GM12878 (cell line): ENCODE measurements at regions not wholly inside any gene's neighbourhood (a gene's known extent, or its start where the extent isn't known, plus 50 kb on each side); places are given as distances from the start of the nearest gene placed in this dataset.

Experiments
- ESRRA ChIP-seq: IDR thresholded peaks from 2 replicates; pipeline ENCODE4 v1.6.1; 2012; ENCODE audit warnings: mild to moderate bottlenecking, low read length, improper control_type of control experiment
- NR2C1 ChIP-seq: fragments of 450-650 bp; IDR thresholded peaks from 2 replicates; pipeline ENCODE4 v1.6.1; 2017; ENCODE audit warnings: antibody characterized with exemption, mild to moderate bottlenecking, moderate library complexity
- POLR2A ChIP-seq: IDR thresholded peaks from 2 replicates; pipeline ENCODE4 v1.6.1; 2011; ENCODE audit warnings: low read depth, mild to moderate bottlenecking, low read length
- POLR2AphosphoS5 ChIP-seq: IDR thresholded peaks from 2 replicates; pipeline ENCODE4 v1.6.1; 2011; ENCODE audit warnings: mild to moderate bottlenecking, low read length, inconsistent platforms
- RB1 ChIP-seq: fragments of 450-650 bp; formaldehyde crosslinking; IDR thresholded peaks from 2 replicates; pipeline ENCODE4 v1.6.1; 2017; ENCODE audit warnings: mild to moderate bottlenecking, borderline replicate concordance
- SRF ChIP-seq, 2 experiments: IDR thresholded peaks; 2 replicates each; pipeline ENCODE4 v1.6.1; 2011; ENCODE audit warnings: low read depth in 2 of 2, low read length in 2 of 2, mild to moderate bottlenecking in 1 of 2, moderate library complexity in 1 of 2
- TF ChIP-seq, protein P1 (sequence below), 3 experiments: IDR thresholded peaks in 2 of 3; conservative IDR thresholded peaks in 1 of 3; 2 replicates each; pipeline ENCODE4 v1.5.1; 2011; ENCODE audit warnings: low read depth in 3 of 3, low read length in 3 of 3, mild to moderate bottlenecking in 3 of 3, control low read depth in 2 of 3, moderate library complexity in 2 of 3, inconsistent platforms in 1 of 3, mixed read lengths in 1 of 3; ENCODE audit not compliant: control insufficient read depth in 2 of 3, insufficient read depth in 1 of 3; ENCODE audit errors: extremely low read depth in 1 of 3
- TF ChIP-seq, protein P2 (sequence below): IDR thresholded peaks from 2 replicates; pipeline ENCODE4 v1.6.1; 2011; ENCODE audit warnings: low read depth, mild to moderate bottlenecking, low read length, moderate library complexity, borderline replicate concordance; ENCODE audit errors: extremely low read depth
- TF ChIP-seq, protein P3 (sequence below): IDR thresholded peaks from 2 replicates; pipeline ENCODE4 v1.6.1; 2011; ENCODE audit warnings: borderline replicate concordance, low read depth, mild to moderate bottlenecking, moderate library complexity, mixed read lengths, low read length; ENCODE audit not compliant: insufficient read depth; ENCODE audit errors: extremely low read length

DNA sequence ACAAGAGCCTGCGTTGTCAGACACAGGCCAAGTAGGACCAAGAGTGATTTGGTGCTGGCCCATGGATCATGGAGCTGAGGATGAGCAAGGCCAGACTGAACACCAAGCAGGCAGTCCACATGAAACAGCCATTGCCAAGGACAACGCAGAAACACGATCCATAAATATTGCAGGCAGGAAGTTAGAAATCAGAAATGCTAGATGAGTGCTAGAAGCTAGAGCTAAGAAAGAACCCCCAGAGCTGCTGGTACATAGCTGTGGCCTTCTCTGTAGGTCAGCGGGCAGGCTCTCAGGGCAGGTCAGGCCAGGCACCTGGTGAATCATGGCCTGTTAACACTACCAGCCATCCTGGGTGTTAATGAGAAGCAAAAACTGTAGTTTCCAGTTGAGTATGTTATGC, 119.7 kb downstream of the ALDH8A1 start:
- TF ChIP-seq, protein P1, sequence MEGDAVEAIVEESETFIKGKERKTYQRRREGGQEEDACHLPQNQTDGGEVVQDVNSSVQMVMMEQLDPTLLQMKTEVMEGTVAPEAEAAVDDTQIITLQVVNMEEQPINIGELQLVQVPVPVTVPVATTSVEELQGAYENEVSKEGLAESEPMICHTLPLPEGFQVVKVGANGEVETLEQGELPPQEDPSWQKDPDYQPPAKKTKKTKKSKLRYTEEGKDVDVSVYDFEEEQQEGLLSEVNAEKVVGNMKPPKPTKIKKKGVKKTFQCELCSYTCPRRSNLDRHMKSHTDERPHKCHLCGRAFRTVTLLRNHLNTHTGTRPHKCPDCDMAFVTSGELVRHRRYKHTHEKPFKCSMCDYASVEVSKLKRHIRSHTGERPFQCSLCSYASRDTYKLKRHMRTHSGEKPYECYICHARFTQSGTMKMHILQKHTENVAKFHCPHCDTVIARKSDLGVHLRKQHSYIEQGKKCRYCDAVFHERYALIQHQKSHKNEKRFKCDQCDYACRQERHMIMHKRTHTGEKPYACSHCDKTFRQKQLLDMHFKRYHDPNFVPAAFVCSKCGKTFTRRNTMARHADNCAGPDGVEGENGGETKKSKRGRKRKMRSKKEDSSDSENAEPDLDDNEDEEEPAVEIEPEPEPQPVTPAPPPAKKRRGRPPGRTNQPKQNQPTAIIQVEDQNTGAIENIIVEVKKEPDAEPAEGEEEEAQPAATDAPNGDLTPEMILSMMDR (IDR thresholded peaks at IDR 0.05 in 2 of 3, conservative IDR thresholded peaks at IDR 0.05 in 1 of 3; ENCODE audit: control insufficient read depth in 2 of 3, extremely low read depth in 1 of 3, insufficient read depth in 1 of 3, low read depth in 3 of 3, low read length in 3 of 3), result no peak
- TF ChIP-seq POLR2AphosphoS5 (no peak), RB1 (no peak), POLR2A (no peak), SRF (IDR thresholded peaks at IDR 0.05; ENCODE audit: low read depth in 2 of 2, low read length in 2 of 2) (no peak), ESRRA (no peak), NR2C1 (no peak)
- TF ChIP-seq, protein P2, sequence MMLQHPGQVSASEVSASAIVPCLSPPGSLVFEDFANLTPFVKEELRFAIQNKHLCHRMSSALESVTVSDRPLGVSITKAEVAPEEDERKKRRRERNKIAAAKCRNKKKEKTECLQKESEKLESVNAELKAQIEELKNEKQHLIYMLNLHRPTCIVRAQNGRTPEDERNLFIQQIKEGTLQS, result no peak
- TF ChIP-seq, protein P3, sequence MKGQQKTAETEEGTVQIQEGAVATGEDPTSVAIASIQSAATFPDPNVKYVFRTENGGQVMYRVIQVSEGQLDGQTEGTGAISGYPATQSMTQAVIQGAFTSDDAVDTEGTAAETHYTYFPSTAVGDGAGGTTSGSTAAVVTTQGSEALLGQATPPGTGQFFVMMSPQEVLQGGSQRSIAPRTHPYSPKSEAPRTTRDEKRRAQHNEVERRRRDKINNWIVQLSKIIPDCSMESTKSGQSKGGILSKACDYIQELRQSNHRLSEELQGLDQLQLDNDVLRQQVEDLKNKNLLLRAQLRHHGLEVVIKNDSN, result no peak
